ENCODE measurements at regions not wholly inside any gene's neighbourhood (a gene's known extent, or its start where the extent isn't known, plus 50 kb on each side); places are given as distances from the start of the nearest gene placed in this dataset.

GRCh38 chr2:193231634-193232033 is 1036.9 kb upstream of the TMEFF2 start:
- no peak for TF ChIP-seq EZH2 (IDR thresholded peaks at IDR 0.05; ENCODE audit: borderline replicate concordance)
- TF ChIP-seq, protein P1, sequence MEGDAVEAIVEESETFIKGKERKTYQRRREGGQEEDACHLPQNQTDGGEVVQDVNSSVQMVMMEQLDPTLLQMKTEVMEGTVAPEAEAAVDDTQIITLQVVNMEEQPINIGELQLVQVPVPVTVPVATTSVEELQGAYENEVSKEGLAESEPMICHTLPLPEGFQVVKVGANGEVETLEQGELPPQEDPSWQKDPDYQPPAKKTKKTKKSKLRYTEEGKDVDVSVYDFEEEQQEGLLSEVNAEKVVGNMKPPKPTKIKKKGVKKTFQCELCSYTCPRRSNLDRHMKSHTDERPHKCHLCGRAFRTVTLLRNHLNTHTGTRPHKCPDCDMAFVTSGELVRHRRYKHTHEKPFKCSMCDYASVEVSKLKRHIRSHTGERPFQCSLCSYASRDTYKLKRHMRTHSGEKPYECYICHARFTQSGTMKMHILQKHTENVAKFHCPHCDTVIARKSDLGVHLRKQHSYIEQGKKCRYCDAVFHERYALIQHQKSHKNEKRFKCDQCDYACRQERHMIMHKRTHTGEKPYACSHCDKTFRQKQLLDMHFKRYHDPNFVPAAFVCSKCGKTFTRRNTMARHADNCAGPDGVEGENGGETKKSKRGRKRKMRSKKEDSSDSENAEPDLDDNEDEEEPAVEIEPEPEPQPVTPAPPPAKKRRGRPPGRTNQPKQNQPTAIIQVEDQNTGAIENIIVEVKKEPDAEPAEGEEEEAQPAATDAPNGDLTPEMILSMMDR (IDR thresholded peaks at IDR 0.05; ENCODE audit: poor library complexity), result no peak

Measured in hepatocyte (in vitro differentiated cells).